ENCODE measurements at regions not wholly inside any gene's neighbourhood (a gene's known extent, or its start where the extent isn't known, plus 50 kb on each side); places are given as distances from the start of the nearest gene placed in this dataset.
A peak's percentile ranks its signal among the peaks of the same experiment; 100 is the strongest.

DNA sequence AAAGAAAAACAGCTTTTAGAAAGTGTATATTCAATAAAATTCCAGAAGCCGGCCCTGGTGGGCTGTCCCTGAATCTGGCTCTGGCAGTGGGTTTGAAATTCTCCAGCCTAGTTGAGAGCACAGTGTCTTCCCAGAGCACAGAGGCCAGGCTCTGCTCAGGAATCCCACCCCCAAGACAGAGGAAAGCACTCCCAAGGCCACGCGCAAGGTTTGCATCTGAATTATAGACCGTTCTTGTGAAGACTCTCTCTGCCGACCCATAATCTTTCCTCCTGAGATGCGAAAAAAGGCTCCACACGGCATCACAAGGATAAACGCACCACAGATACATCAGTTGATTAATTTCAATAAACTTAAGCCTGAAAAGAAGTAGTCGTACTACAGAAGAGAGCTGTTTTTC, 342.2 kb downstream of the CMPK2 start:
- intact Hi-C loops (cut with DNase I): no loop called here

GRCh38 chr2:6524691-6525474, 340.8 kb downstream of the CMPK2 start:
- 21% methylated on average over 13 of the region's 13 CpGs for WGBS, 2 donors
- intact Hi-C loops (cut with DNase I): loop anchor here in 1 of 3 donors (5.0 kb wide), 1 partner anchor 173 kb away; no protein-coding TSS in a partner anchor
- no peak for TF ChIP-seq CTCF (IDR thresholded peaks at IDR 0.05)

More for the DNA sequence above, 342.2 kb downstream of the CMPK2 start:
- H3K36me3 ChIP-seq: no peaks in the 10 kb centered on the region
- no peaks in the 10 kb centered on the region for H3K27me3 ChIP-seq
- no peak for ATAC-seq
- no peak for DNase-seq
- no peaks in the 10 kb centered on the region for H3K9me3 ChIP-seq
- no peak for TF ChIP-seq CTCF (IDR thresholded peaks at IDR 0.05)
- FAIRE-seq: no peak
- H3K4me1 ChIP-seq: peaks cover 12 to 22% (median 18%) of the 10 kb centered on the region in 3 donors
- no peak overlapping the region for H3K27ac ChIP-seq
- no peak overlapping the region for H3K4me3 ChIP-seq
- 75 to 79% methylated on average over 9 of the region's 9 CpGs for WGBS, 2 donors

GRCh38 chr2:6525475-6525964, 340.2 kb downstream of the CMPK2 start:
- 34 to 37% methylated on average over 6 of the region's 6 CpGs for WGBS, 2 donors
- Histone ChIP-seq H3K4me1 (peaks cover 12 to 22% (median 18%) of the 10 kb centered on the region in 3 donors), H3K36me3 (no peaks in the 10 kb centered on the region), H3K27me3 (no peaks in the 10 kb centered on the region), H3K27ac (no peak overlapping the region), H3K4me3 (no peak overlapping the region), H3K9me3 (no peaks in the 10 kb centered on the region)
- DNase-seq: no peak
- ATAC-seq: peak in 3 of 4 donors; percentile 22 to 39 (median 27)
- no peak for TF ChIP-seq CTCF (IDR thresholded peaks at IDR 0.05)
- intact Hi-C loops (cut with DNase I): loop anchor here in 1 of 3 donors (5.0 kb wide), 1 partner anchor 173 kb away; no protein-coding TSS in a partner anchor
- FAIRE-seq: no peak

More at GRCh38 chr2:6524691-6525474, 340.8 kb downstream of the CMPK2 start:
- H3K36me3 ChIP-seq: no peaks in the 10 kb centered on the region
- FAIRE-seq (no peak), DNase-seq (peak in 1 of 6 donors; percentile 17), ATAC-seq (peak; percentile 65 to 86 (median 82))
- H3K4me1 ChIP-seq: peaks cover 12 to 22% (median 18%) of the 10 kb centered on the region in 3 donors
- no peak overlapping the region for H3K27ac ChIP-seq
- H3K9me3 ChIP-seq: no peaks in the 10 kb centered on the region
- H3K4me3 ChIP-seq: no peak overlapping the region
- no peaks in the 10 kb centered on the region for H3K27me3 ChIP-seq

- H3K4me3 ChIP-seq: no peak overlapping the region
- WGBS, 2 donors: 25 to 31% methylated on average over 6 of the region's 6 CpGs
- no peak overlapping the region for H3K27ac ChIP-seq
- H3K27me3 ChIP-seq: no peaks in the 10 kb centered on the region
- peak in 3 of 4 donors; percentile 15 to 51 (median 48) for TF ChIP-seq CTCF (IDR thresholded peaks at IDR 0.05)
- peaks cover 12 to 22% (median 18%) of the 10 kb centered on the region in 3 donors for H3K4me1 ChIP-seq
- H3K9me3 ChIP-seq: no peaks in the 10 kb centered on the region
- no peaks in the 10 kb centered on the region for H3K36me3 ChIP-seq
- FAIRE-seq (no peak), ATAC-seq (peak; percentile 73 to 89 (median 81)), DNase-seq (peak in 3 of 6 donors; percentile 31 to 54 (median 37))
- intact Hi-C loops (cut with DNase I): loop anchor here in 1 of 3 donors (5.0 kb wide), 1 partner anchor 174 kb away; no protein-coding TSS in a partner anchor
These were observed 339.4 kb downstream of the CMPK2 start for GRCh38 chr2:6526093-6526824.

Measured in pancreas (tissue), 10 donors.